H1 (cell line): ENCODE measurements at regions not wholly inside any gene's neighbourhood (a gene's known extent, or its start where the extent isn't known, plus 50 kb on each side); places are given as distances from the start of the nearest gene placed in this dataset.
A peak's percentile ranks its signal among the peaks of the same experiment; 100 is the strongest.

Source experiments
- CTCF ChIA-PET: fragments of 300-600 bp; sonication (Branson Sonifier 250); formaldehyde crosslinking; loops from one replicate; lab custom pipeline; 2021; ENCODE audit not compliant: partially characterized antibody; lab: Charles Lee
- POLR2A ChIA-PET: fragments of 300-600 bp; sonication (Branson Sonifier 250); formaldehyde crosslinking; loops from one replicate; lab custom pipeline; 2021; ENCODE audit warnings: inconsistent platforms; ENCODE audit not compliant: partially characterized antibody; lab: Charles Lee
- DNase-seq, 2 experiments: peaks; one replicate each; pipeline versions ENCODE4 v3.0.0 to v3.0.0-alpha.2; 2010 to 2022; ENCODE audit warnings: low spot score in 2 of 2, low read depth in 1 of 2, mixed read lengths in 1 of 2
- FAIRE-seq: peaks from 2 replicates; lab custom pipeline; 2011; peaks lifted over from hg19 to GRCh38; lab: Jason Lieb, UNC
- H2AFZ ChIP-seq: 2 replicates; pipeline ENCODE4 v1.8.1; 2012; ENCODE audit warnings: low read length, inconsistent platforms
- H2AK5ac ChIP-seq: 2 replicates; pipeline ENCODE4 v1.6.1; 2013; ENCODE audit warnings: low read depth, low read length
- H2BK120ac ChIP-seq: replicated peaks from 2 replicates; pipeline ENCODE3; 2013; ENCODE audit warnings: low read depth, low read length, inconsistent platforms
- H2BK12ac ChIP-seq: 2 replicates; pipeline ENCODE4 v1.6.1; 2013; ENCODE audit warnings: low read depth, low read length
- H2BK15ac ChIP-seq: 2 replicates; pipeline ENCODE4 v1.6.1; 2013; ENCODE audit warnings: low read length
- H2BK20ac ChIP-seq: 2 replicates; pipeline ENCODE4 v1.6.1; 2013; ENCODE audit warnings: low read length
- H2BK5ac ChIP-seq: 2 replicates; pipeline ENCODE4 v1.6.1; 2013; ENCODE audit warnings: low read depth, low read length
- H3K14ac ChIP-seq: 2 replicates; pipeline ENCODE4 v1.6.1; 2013; ENCODE audit warnings: inconsistent platforms; ENCODE audit not compliant: insufficient read length
- H3K18ac ChIP-seq: 2 replicates; pipeline ENCODE4 v1.6.1; 2013; ENCODE audit warnings: low read length; ENCODE audit errors: extremely low read depth
- H3K23ac ChIP-seq: 2 replicates; pipeline ENCODE4 v1.6.1; 2013; ENCODE audit warnings: inconsistent platforms; ENCODE audit not compliant: insufficient read length
- H3K23me2 ChIP-seq: 2 replicates; pipeline ENCODE4 v1.6.1; 2013; ENCODE audit warnings: low read depth, low read length
- H3K27ac ChIP-seq: 2 replicates; pipeline ENCODE4 v1.6.1; 2011; ENCODE audit warnings: low read depth, low read length, inconsistent platforms
- H3K27me3 ChIP-seq, 4 experiments: replicated peaks in 1 of 4; 1 replicate in 1 of 4; 2 replicates in 3 of 4; pipeline versions ENCODE4 v1.6.1 to v1.8.1; 2011 to 2013; ENCODE audit warnings: low read length in 3 of 4, mild to moderate bottlenecking in 3 of 4, inconsistent platforms in 2 of 4, mixed read lengths in 2 of 4, moderate library complexity in 1 of 4; ENCODE audit not compliant: control insufficient read depth in 3 of 4, insufficient read depth in 3 of 4; ENCODE audit errors: extremely low read depth in 1 of 4
- H3K36me3 ChIP-seq, 4 experiments: 2 replicates each; pipeline versions ENCODE4 v1.6.1 to v1.8.1; 2011 to 2013; ENCODE audit warnings: mild to moderate bottlenecking in 4 of 4, low read length in 3 of 4, moderate library complexity in 2 of 4, control low read depth in 1 of 4, inconsistent platforms in 1 of 4; ENCODE audit not compliant: insufficient read depth in 4 of 4, control insufficient read depth in 2 of 4
- H3K4ac ChIP-seq: replicated peaks from 2 replicates; pipeline ENCODE3; 2013; ENCODE audit warnings: low read length, low read depth, mixed read lengths, inconsistent platforms; ENCODE audit not compliant: insufficient read length
- H3K4me1 ChIP-seq, 4 experiments: replicated peaks in 1 of 4; 1 replicate in 1 of 4; 2 replicates in 3 of 4; pipeline versions ENCODE4 v1.6.1 to v1.8.1; 2011 to 2013; ENCODE audit warnings: low read length in 3 of 4, inconsistent platforms in 2 of 4, mixed read lengths in 1 of 4; ENCODE audit not compliant: insufficient read depth in 4 of 4, control insufficient read depth in 3 of 4
- H3K4me2 ChIP-seq, 2 experiments: 2 replicates each; pipeline versions ENCODE4 v1.6.1 to v1.8.1; 2011 to 2013; ENCODE audit warnings: low read depth in 2 of 2, low read length in 2 of 2, control low read depth in 1 of 2, inconsistent platforms in 1 of 2, mild to moderate bottlenecking in 1 of 2; ENCODE audit not compliant: insufficient read depth in 1 of 2
- H3K4me3 ChIP-seq, 4 experiments: fragments of 200-600, 300-600 bp in 1 of 4; sonication (generic), shearing (Covaris generic), sonication (Bioruptor Twin) in 1 of 4; 2 replicates each; pipeline versions ENCODE4 v1.5.1 to v1.8.1; 2011 to 2016; ENCODE audit warnings: low read length in 4 of 4, low read depth in 3 of 4, control low read depth in 2 of 4, inconsistent platforms in 2 of 4, mild to moderate bottlenecking in 2 of 4, mixed read lengths in 1 of 4, moderate library complexity in 1 of 4; ENCODE audit not compliant: insufficient read depth in 2 of 4; ENCODE audit errors: extremely low read depth in 1 of 4
- H3K56ac ChIP-seq: replicated peaks from 2 replicates; pipeline ENCODE3; 2013; ENCODE audit warnings: low read depth, mild to moderate bottlenecking, mixed read lengths, low read length, inconsistent platforms; ENCODE audit not compliant: insufficient read length
- H3K79me1 ChIP-seq: 2 replicates; pipeline ENCODE4 v1.6.1; 2013; ENCODE audit warnings: low read depth, low read length, control low read depth
- H3K79me2 ChIP-seq, 2 experiments: 2 replicates each; pipeline versions ENCODE4 v1.6.1 to v1.8.1; 2012 to 2013; ENCODE audit warnings: low read length in 2 of 2, mild to moderate bottlenecking in 2 of 2, inconsistent platforms in 1 of 2; ENCODE audit not compliant: insufficient read depth in 2 of 2, control insufficient read depth in 1 of 2
- H3K9ac ChIP-seq, 4 experiments: replicated peaks in 1 of 4; 1 replicate in 1 of 4; 2 replicates in 3 of 4; pipeline versions ENCODE4 v1.6.1 to v1.8.1; 2011 to 2013; ENCODE audit warnings: low read depth in 3 of 4, low read length in 3 of 4, control low read depth in 2 of 4, mild to moderate bottlenecking in 2 of 4, moderate library complexity in 2 of 4, inconsistent platforms in 1 of 4; ENCODE audit errors: extremely low read depth in 1 of 4
- H3K9me3 ChIP-seq, 2 experiments: 2 replicates each; pipeline versions ENCODE4 v1.6.1 to v1.8.1; 2012 to 2013; ENCODE audit warnings: mild to moderate bottlenecking in 2 of 2, moderate library complexity in 2 of 2, control low read depth in 1 of 2, inconsistent platforms in 1 of 2, low read depth in 1 of 2, low read length in 1 of 2, mixed read lengths in 1 of 2; ENCODE audit not compliant: insufficient read depth in 2 of 2
- H4K20me1 ChIP-seq, 2 experiments: replicated peaks in 1 of 2; 2 replicates each; pipeline versions ENCODE3 to v1.8.1; 2011 to 2013; ENCODE audit warnings: inconsistent platforms in 2 of 2, low read length in 2 of 2, mild to moderate bottlenecking in 1 of 2; ENCODE audit not compliant: insufficient read depth in 2 of 2, control insufficient read depth in 1 of 2
- H4K5ac ChIP-seq: 2 replicates; pipeline ENCODE4 v1.6.1; 2013; ENCODE audit warnings: low read length, low read depth, mixed read lengths, inconsistent platforms; ENCODE audit not compliant: insufficient read length
- H4K8ac ChIP-seq: 2 replicates; pipeline ENCODE4 v1.8.0; 2013; ENCODE audit warnings: mild to moderate bottlenecking, moderate library complexity, low read length, inconsistent platforms; ENCODE audit not compliant: insufficient read depth; ENCODE audit errors: extremely low read depth
- H4K91ac ChIP-seq: replicated peaks from 2 replicates; pipeline ENCODE3; 2013; ENCODE audit warnings: low read length, mixed read lengths, inconsistent platforms; ENCODE audit not compliant: insufficient read length
- ASH2L ChIP-seq: fragments of 200-600, 300-600 bp; sonication (generic); IDR thresholded peaks from one replicate; pipeline ENCODE4 v1.7.1; 2017; ENCODE audit warnings: low read length
- BCL11A ChIP-seq, 2 experiments: IDR thresholded peaks; one replicate each; pipeline ENCODE4 v1.6.1; 2011; ENCODE audit warnings: low read depth in 2 of 2, low read length in 2 of 2, mild to moderate bottlenecking in 2 of 2
- CEBPB ChIP-seq: IDR thresholded peaks from 2 replicates; pipeline ENCODE4 v1.6.1; 2012; ENCODE audit warnings: low read depth, low read length
- CHD1 ChIP-seq: IDR thresholded peaks from 2 replicates; pipeline ENCODE4 v1.6.1; 2012; ENCODE audit warnings: low read depth, low read length, improper control_type of control experiment
- GABPA ChIP-seq: IDR thresholded peaks from 2 replicates; pipeline ENCODE4 v1.6.1; 2011; ENCODE audit warnings: mild to moderate bottlenecking, low read length, moderate library complexity, borderline replicate concordance; ENCODE audit not compliant: insufficient read depth
- GTF2F1 ChIP-seq: IDR thresholded peaks from 2 replicates; pipeline ENCODE4 v1.6.1; 2012; ENCODE audit warnings: low read depth, low read length, improper control_type of control experiment, borderline replicate concordance
- MAX ChIP-seq: IDR thresholded peaks from 2 replicates; pipeline ENCODE4 v1.6.1; 2012; ENCODE audit warnings: inconsistent platforms
- POLR2AphosphoS5 ChIP-seq: IDR thresholded peaks from 2 replicates; pipeline ENCODE4 v1.6.1; 2011; ENCODE audit warnings: low read depth, low read length
- POU5F1 ChIP-seq: IDR thresholded peaks from 2 replicates; pipeline ENCODE4 v1.6.1; 2011; ENCODE audit warnings: low read depth, mild to moderate bottlenecking, low read length, moderate library complexity
- RFX5 ChIP-seq: IDR thresholded peaks from 2 replicates; pipeline ENCODE4 v1.6.1; 2011; ENCODE audit warnings: low read depth, low read length, improper control_type of control experiment, borderline replicate concordance
- RXRA ChIP-seq: IDR thresholded peaks from 2 replicates; pipeline ENCODE4 v1.6.1; 2011; ENCODE audit warnings: low read depth, mild to moderate bottlenecking, low read length, moderate library complexity; ENCODE audit not compliant: insufficient read depth
- SIRT6 ChIP-seq: IDR thresholded peaks from one replicate; pipeline ENCODE4 v1.7.1; 2012; ENCODE audit warnings: low read length, inconsistent platforms
- SRF ChIP-seq: IDR thresholded peaks from 2 replicates; pipeline ENCODE4 v1.6.1; 2011; ENCODE audit warnings: mild to moderate bottlenecking, low read depth, low read length, moderate library complexity
- TCF12 ChIP-seq: IDR thresholded peaks from 2 replicates; pipeline ENCODE4 v1.6.1; 2011; ENCODE audit warnings: low read depth, mild to moderate bottlenecking, low read length
- TEAD4 ChIP-seq: IDR thresholded peaks from 2 replicates; pipeline ENCODE4 v1.6.1; 2012; ENCODE audit warnings: low read depth, low read length, inconsistent platforms, mixed read lengths
- ZNF274 ChIP-seq: IDR thresholded peaks from 2 replicates; pipeline ENCODE4 v1.7.0; 2012; ENCODE audit warnings: low read length, borderline replicate concordance; ENCODE audit errors: extremely low read depth
- WGBS, 2 experiments: shearing (Covaris generic) in 1 of 2; methylation state at CpG; one replicate each; pipeline versions ENCODE4 v1.1.6 to v1.1.7; 2013 to 2015; ENCODE audit warnings: low lambda C conversion rate in 2 of 2, mixed read lengths in 2 of 2, inconsistent platforms in 1 of 2, low coverage in 1 of 2, missing lambda C conversion rate in 1 of 2; ENCODE audit not compliant: insufficient replicate concordance in 2 of 2, insufficient coverage in 1 of 2, insufficient read length in 1 of 2; ENCODE audit errors: extremely low coverage in 1 of 2, missing lambda C conversion rate in 1 of 2; 5-methylcytosine and 5-hydroxymethylcytosine counted together

- Histone ChIP-seq H3K27me3 (no peaks in the 10 kb centered on the region), H3K56ac (no peak overlapping the region), H2AFZ (peak overlapping the region; percentile 83; the same call in 1 of the 2 replicates), H2AK5ac (no peak overlapping the region), H3K9me3 (no peaks in the 10 kb centered on the region), H3K18ac (peak overlapping the region; percentile 55; the same call in 1 of the 2 replicates), H3K79me1 (no peaks in the 10 kb centered on the region), H3K4me3 (no peak overlapping the region), H4K8ac (no peak overlapping the region), H2BK120ac (peak overlapping the region; percentile 28), H3K23me2 (no peaks in the 10 kb centered on the region), H3K27ac (no peak overlapping the region), H4K5ac (peak overlapping the region; percentile 33), H3K9ac (no peak overlapping the region), H4K91ac (peak overlapping the region; percentile 42), H3K79me2 (no peaks in the 10 kb centered on the region), H3K14ac (peak overlapping the region; percentile 42), H3K36me3 (no peaks in the 10 kb centered on the region), H2BK20ac (no peak overlapping the region), H2BK12ac (no peak overlapping the region; the same call in 1 of the 2 replicates), H4K20me1 (no peaks in the 10 kb centered on the region), H2BK15ac (no peak overlapping the region), H3K4me1 (peaks cover 0 to 4% (median 3%) of the 10 kb centered on the region in 4 experiments; a peak in 2 of 7 replicates), H3K23ac (no peak overlapping the region), H3K4me2 (peak overlapping the region; percentile 32 to 40; a peak in 2 of 4 replicates), H3K4ac (no peak overlapping the region), H2BK5ac (no peak overlapping the region)
- FAIRE-seq (peak; percentile 82), DNase-seq (no peak)
- 45% methylated on average over 3 of the region's 3 CpGs; no CpG with 5 or more reads in 1 of the 2 experiments for WGBS, 2 experiments
- POLR2A ChIA-PET: no interaction called here
- CTCF ChIA-PET: interaction anchor here (0.8 kb wide), 1 partner anchor 9 kb away, joined by 3 read pairs; no protein-coding TSS in a partner anchor
- TF ChIP-seq GTF2F1: no peak
- TF ChIP-seq RXRA: no peak
- TF ChIP-seq TCF12: peak; percentile 97; the same call in 1 of the 2 replicates
- no peak for TF ChIP-seq SIRT6
- peak; percentile 90 for TF ChIP-seq CEBPB
- TF ChIP-seq GABPA: no peak
- peak; percentile 60; the same call in 1 of the 2 replicates for TF ChIP-seq TEAD4
- no peak for TF ChIP-seq CHD1
- no peak for TF ChIP-seq SRF
- TF ChIP-seq POU5F1: no peak
- TF ChIP-seq BCL11A (IDR thresholded peaks at IDR 0.05; ENCODE audit: low read depth in 2 of 2, low read length in 2 of 2): no peak
- no peak for TF ChIP-seq MAX
- peak; percentile 75 for TF ChIP-seq POLR2AphosphoS5
- TF ChIP-seq ZNF274: no peak
- TF ChIP-seq ASH2L: peak; percentile 30
- TF ChIP-seq RFX5: no peak
Observed at GRCh38 chr3:74402821-74403220, 211.6 kb downstream of the CNTN3 start.
